ENCODE measurements at regions not wholly inside any gene's neighbourhood (a gene's known extent, or its start where the extent isn't known, plus 50 kb on each side); places are given as distances from the start of the nearest gene placed in this dataset.

- no peak for TF ChIP-seq TAF1 (IDR thresholded peaks at IDR 0.05; ENCODE audit: low read depth)
- TF ChIP-seq CEBPB (IDR thresholded peaks at IDR 0.05), result no peak
Observed at GRCh38 chr9:714675-715074, 126.8 kb upstream of the DMRT1 start.
